Fibroblast of lung (primary cell): ENCODE measurements at regions not wholly inside any gene's neighbourhood (a gene's known extent, or its start where the extent isn't known, plus 50 kb on each side); places are given as distances from the start of the nearest gene placed in this dataset.

Source experiments
- EZH2 ChIP-seq: IDR thresholded peaks from 2 replicates; pipeline ENCODE4 v1.5.1; 2012; ENCODE audit warnings: low read length, control low read depth, mild to moderate bottlenecking; ENCODE audit errors: missing control alignments
- TF ChIP-seq, protein P1 (sequence below), 2 donors: IDR thresholded peaks in 1 of 2; conservative IDR thresholded peaks in 1 of 2; 1 replicate in 1 of 2; 2 replicates in 1 of 2; pipeline ENCODE4 v1.5.1; 2011 to 2012; ENCODE audit warnings: low read length in 2 of 2, control low read depth in 1 of 2, inconsistent platforms in 1 of 2, low read depth in 1 of 2, mild to moderate bottlenecking in 1 of 2

DNA sequence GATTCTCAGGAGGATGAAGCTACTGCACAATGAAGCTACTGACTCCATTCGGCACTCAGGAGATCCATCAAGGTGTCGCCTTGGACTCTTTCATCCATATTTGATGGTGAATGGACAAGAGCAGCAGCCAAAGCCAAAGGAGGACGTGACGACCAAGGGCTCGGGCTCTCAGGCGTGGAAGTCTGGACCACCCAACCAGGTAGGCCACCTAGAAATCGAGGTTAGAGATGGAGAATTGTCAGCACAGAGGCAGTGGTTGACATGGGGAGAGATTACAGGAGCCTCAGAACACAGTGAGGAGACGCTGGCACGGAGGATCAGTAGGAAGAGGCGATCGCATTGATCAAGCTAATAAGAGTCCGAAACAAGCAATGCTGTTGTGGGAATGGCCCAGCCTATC lies 240.5 kb upstream of the ID2 start:
- TF ChIP-seq, protein P1, sequence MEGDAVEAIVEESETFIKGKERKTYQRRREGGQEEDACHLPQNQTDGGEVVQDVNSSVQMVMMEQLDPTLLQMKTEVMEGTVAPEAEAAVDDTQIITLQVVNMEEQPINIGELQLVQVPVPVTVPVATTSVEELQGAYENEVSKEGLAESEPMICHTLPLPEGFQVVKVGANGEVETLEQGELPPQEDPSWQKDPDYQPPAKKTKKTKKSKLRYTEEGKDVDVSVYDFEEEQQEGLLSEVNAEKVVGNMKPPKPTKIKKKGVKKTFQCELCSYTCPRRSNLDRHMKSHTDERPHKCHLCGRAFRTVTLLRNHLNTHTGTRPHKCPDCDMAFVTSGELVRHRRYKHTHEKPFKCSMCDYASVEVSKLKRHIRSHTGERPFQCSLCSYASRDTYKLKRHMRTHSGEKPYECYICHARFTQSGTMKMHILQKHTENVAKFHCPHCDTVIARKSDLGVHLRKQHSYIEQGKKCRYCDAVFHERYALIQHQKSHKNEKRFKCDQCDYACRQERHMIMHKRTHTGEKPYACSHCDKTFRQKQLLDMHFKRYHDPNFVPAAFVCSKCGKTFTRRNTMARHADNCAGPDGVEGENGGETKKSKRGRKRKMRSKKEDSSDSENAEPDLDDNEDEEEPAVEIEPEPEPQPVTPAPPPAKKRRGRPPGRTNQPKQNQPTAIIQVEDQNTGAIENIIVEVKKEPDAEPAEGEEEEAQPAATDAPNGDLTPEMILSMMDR (conservative IDR thresholded peaks at IDR 0.05 in 1 of 2, IDR thresholded peaks at IDR 0.05 in 1 of 2; ENCODE audit: low read depth in 1 of 2, low read length in 2 of 2), result no peak
- TF ChIP-seq EZH2, result no peak
